Activated CD4-positive, alpha-beta memory T cell treated with anti-CD3 and anti-CD28 coated beads for 36 hours (primary cell): ENCODE measurements at regions not wholly inside any gene's neighbourhood (a gene's known extent, or its start where the extent isn't known, plus 50 kb on each side); places are given as distances from the start of the nearest gene placed in this dataset.
"Not testable (repeated sequence)": the region's sequence is repeated elsewhere in the genome, so short reads cannot be mapped to it uniquely, and the experiment has no call there.

Experiments used
- CTCF ChIA-PET: fragments of 350-600 bp; sonication (Branson Sonifier 250); formaldehyde crosslinking; loops from one replicate; lab custom pipeline; 2021; ENCODE audit warnings: antibody characterized with exemption, inconsistent platforms; lab: Charles Lee
- POLR2A ChIA-PET: fragments of 350-600 bp; sonication (Branson Sonifier 250); formaldehyde crosslinking; loops from one replicate; lab custom pipeline; 2021; ENCODE audit warnings: antibody characterized with exemption; lab: Charles Lee
- DNase-seq: peaks from one replicate; pipeline ENCODE4 v3.0.0-alpha.2; 2020
- H3K27ac Mint-ChIP-seq: one replicate; pipeline ENCODE4 v1.8.0; 2021; ENCODE audit warnings: mixed read lengths
- H3K27me3 Mint-ChIP-seq: one replicate; pipeline ENCODE4 v1.8.0; 2021; ENCODE audit warnings: mixed read lengths
- H3K36me3 Mint-ChIP-seq: one replicate; pipeline ENCODE4 v1.8.0; 2021; ENCODE audit warnings: mixed read lengths
- H3K4me1 Mint-ChIP-seq: one replicate; pipeline ENCODE4 v1.8.0; 2021; ENCODE audit warnings: low read depth, mixed read lengths
- H3K4me3 Mint-ChIP-seq: one replicate; pipeline ENCODE4 v1.8.0; 2021; ENCODE audit warnings: mild to moderate bottlenecking, mixed read lengths
- H3K9me3 Mint-ChIP-seq: one replicate; pipeline ENCODE4 v1.8.0; 2021; ENCODE audit warnings: mixed read lengths
- intact Hi-C: fragments of 100-400 bp; cut with micrococcal nuclease; formaldehyde crosslinking; loops from one replicate; pipeline ENCODE4 v1.15.1; 2023

DNA sequence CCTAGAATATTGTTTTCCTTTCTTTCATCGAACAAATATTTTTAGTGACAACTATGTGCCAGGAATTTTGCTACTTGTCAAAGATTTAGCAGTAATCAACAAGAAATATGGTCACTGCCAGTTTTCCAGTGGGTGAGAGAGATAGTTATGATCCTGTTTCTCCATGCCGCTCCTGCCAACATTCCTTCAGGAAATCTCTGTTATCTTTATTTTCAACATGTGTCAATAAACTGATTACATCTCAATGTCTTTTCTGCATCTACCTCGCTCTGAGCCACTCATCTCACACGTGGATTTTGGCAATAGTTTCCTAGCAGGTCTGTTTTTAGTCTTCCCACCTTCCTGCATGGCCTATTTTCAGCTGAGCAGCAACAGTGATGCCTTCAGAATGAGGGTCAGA, 650.0 kb upstream of the STXBP6 start:
- H3K4me3 Mint-ChIP-seq: no peak overlapping the region
- no peaks in the 10 kb centered on the region for H3K4me1 Mint-ChIP-seq
- H3K27me3 Mint-ChIP-seq: no peaks in the 10 kb centered on the region
- DNase-seq: no peak
- peaks cover 10% of the 10 kb centered on the region for H3K9me3 Mint-ChIP-seq
- CTCF ChIA-PET: no interaction called here
- H3K27ac Mint-ChIP-seq: no peak overlapping the region
- POLR2A ChIA-PET: no interaction called here
- intact Hi-C loops: no loop called here
- H3K36me3 Mint-ChIP-seq: no peaks in the 10 kb centered on the region

DNA sequence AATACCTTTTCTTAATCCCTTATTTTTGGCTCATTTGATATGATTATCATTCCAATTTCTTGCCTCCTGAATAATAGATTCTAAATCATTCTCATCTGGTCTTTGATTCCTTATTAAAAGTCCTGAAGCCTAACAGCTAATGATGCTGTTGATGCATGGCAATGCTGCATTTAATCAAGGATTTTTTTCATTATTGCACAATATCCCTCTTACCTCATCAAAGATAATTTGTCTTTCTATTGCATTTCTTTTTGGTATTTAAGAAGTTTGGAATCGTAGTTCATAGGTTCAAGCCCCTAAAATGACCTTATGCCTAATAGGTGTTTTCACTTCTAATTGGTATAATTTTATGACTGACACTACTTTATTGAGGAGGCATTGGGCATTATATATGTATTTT, 648.2 kb upstream of the STXBP6 start:
- Mint-ChIP-seq H3K27ac (no peak overlapping the region), H3K9me3 (peaks cover 13% of the 10 kb centered on the region), H3K4me3 (no peak overlapping the region), H3K4me1 (no peaks in the 10 kb centered on the region), H3K27me3 (no peaks in the 10 kb centered on the region), H3K36me3 (no peaks in the 10 kb centered on the region)
- POLR2A ChIA-PET: no interaction called here
- intact Hi-C loops: no loop called here
- DNase-seq: no peak
- CTCF ChIA-PET: no interaction called here

DNA sequence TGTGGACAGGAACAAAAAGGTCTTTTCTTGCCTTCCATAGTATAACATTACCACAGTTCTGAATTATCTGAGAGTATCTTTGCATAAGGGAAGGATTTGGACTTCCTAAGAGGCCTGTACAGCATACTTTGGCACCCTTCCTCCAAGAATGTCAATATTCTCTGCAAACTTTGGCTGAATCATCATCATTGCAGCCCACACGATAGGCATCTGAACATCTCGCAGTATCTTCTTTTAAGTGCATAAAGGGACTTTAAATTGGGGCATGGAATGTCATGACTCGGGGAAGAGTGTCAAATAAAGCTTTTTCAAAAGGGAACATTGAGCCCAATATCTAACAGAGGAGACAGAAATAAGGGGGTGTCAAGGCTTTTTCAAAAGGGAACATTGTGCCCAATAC, 646.2 kb upstream of the STXBP6 start:
- Mint-ChIP-seq H3K36me3 (no peaks in the 10 kb centered on the region), H3K4me1 (no peaks in the 10 kb centered on the region), H3K4me3 (no peak overlapping the region), H3K27me3 (no peaks in the 10 kb centered on the region), H3K9me3 (peaks cover 16% of the 10 kb centered on the region), H3K27ac (no peak overlapping the region)
- intact Hi-C loops: no loop called here
- POLR2A ChIA-PET: no interaction called here
- CTCF ChIA-PET: no interaction called here
- no peak for DNase-seq

DNA sequence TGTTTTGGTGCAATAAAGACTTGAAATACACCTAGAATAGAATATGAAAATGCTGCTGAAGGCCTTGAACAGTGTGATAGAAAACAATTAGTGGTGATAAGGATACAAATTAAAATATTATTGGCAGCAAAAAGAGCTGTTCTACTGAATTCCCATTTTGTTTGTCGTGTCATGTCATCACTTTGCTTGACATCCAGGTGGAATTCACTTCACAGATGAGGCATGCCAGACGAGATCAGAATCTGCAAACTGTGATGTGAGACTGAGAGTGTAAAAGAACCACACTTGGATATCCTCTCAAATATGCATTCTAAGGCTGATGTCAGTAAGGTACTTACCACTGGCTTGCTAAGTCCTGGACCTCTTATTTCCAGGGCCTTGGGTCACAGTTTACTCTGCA, 635.1 kb upstream of the STXBP6 start:
- Mint-ChIP-seq H3K27ac (no peak overlapping the region), H3K4me1 (no peaks in the 10 kb centered on the region), H3K36me3 (no peaks in the 10 kb centered on the region), H3K9me3 (peaks cover 15% of the 10 kb centered on the region), H3K4me3 (no peak overlapping the region), H3K27me3 (no peaks in the 10 kb centered on the region)
- DNase-seq: no peak
- ChIA-PET POLR2A (no interaction called here), CTCF (no interaction called here)
- intact Hi-C loops: no loop called here

DNA sequence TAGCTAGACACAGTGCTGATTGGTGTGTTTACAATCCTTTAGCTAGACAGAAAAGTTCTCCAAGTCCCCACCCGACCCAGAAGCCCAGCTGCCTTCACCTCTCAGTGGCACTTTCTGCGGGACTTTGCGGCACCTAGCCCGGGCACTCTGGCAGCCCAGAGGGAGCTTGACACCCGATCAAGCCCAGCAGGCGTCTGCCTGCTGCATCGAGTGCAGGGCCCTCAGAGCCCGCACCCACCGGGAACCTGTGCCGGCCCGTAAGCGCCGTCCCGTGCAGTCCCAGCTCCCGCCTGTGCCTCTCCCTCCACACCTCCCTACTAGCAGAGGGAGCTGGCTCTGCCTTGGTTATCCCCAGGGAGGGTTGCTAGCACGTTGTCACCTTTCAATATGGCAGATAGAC, 631.0 kb upstream of the STXBP6 start:
- Mint-ChIP-seq H3K4me3 (no peak overlapping the region), H3K27ac (no peak overlapping the region), H3K36me3 (no peaks in the 10 kb centered on the region), H3K4me1 (no peaks in the 10 kb centered on the region), H3K9me3 (peaks cover 20% of the 10 kb centered on the region), H3K27me3 (no peaks in the 10 kb centered on the region)
- ChIA-PET POLR2A (no interaction called here), CTCF (no interaction called here)
- intact Hi-C loops: no loop called here
- DNase-seq: no peak

DNA sequence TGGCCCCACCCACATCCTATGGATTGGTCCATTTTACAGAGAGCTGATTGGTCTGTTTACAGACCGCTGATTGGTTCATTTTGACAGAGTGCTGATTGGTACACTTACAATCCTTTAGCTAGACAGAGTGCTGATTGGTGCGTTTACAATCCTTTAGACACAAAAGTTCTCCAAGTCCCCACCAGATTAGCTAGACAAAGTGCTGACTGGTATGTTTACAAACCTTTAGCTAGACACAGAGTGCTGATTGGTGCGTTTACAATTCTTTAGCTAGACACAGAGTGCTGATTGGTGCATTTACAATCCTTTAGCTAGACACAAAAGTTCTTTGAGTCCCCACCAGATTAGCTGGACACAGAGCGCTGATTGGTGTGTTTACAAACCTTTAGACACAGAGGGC, 630.6 kb upstream of the STXBP6 start:
- peaks cover 16% of the 10 kb centered on the region for H3K9me3 Mint-ChIP-seq
- H3K27me3 Mint-ChIP-seq, intact Hi-C loops, H3K4me1 Mint-ChIP-seq, POLR2A ChIA-PET, DNase-seq, H3K36me3 Mint-ChIP-seq, CTCF ChIA-PET, H3K27ac Mint-ChIP-seq, H3K4me3 Mint-ChIP-seq: not testable (repeated sequence)

DNA sequence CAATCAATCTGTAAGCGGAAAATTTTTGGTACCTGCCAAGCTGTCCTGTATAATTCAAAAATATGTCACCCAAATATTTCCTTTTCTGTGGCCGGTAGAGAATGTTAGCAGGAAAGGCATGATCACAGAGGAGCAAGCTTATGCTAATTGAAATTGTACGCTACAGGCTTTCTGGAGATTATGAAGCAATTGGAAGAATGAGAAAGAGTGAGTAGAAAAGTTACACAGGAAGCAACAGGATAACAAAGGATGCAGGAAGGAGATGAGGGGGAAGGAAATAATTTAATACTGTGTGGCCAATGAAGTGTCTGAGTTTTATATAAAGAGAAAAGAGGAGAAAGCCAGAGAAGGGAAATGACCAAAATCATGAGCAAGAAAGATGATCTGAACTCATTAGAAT, 627.2 kb upstream of the STXBP6 start:
- CTCF ChIA-PET: no interaction called here
- intact Hi-C loops: no loop called here
- no peak overlapping the region for H3K4me3 Mint-ChIP-seq
- no peak for DNase-seq
- H3K9me3 Mint-ChIP-seq: peaks cover 15% of the 10 kb centered on the region
- POLR2A ChIA-PET: no interaction called here
- H3K36me3 Mint-ChIP-seq: no peaks in the 10 kb centered on the region
- H3K4me1 Mint-ChIP-seq: no peaks in the 10 kb centered on the region
- no peaks in the 10 kb centered on the region for H3K27me3 Mint-ChIP-seq
- no peak overlapping the region for H3K27ac Mint-ChIP-seq

DNA sequence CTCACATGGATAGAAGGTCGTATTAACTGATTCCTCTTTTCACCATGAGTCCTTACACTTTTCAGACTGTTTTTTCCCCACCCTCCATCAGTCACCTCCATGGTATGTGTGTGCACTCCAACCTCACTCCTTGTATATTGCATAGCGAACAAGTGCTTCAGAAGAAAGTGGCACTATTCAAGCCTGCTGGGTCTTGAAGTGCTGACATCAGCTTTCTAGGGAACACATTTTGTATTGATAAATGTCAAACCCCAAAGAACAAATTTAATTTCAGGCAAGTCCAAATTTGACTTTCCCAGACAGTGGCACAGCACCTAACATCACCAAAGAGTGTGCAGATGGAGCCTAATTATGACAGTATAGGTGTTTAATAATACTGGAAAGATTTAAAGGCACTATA, 617.4 kb upstream of the STXBP6 start:
- Mint-ChIP-seq H3K27me3 (no peaks in the 10 kb centered on the region), H3K9me3 (peaks cover 15% of the 10 kb centered on the region), H3K27ac (no peak overlapping the region), H3K4me3 (no peak overlapping the region), H3K36me3 (no peaks in the 10 kb centered on the region), H3K4me1 (no peaks in the 10 kb centered on the region)
- CTCF ChIA-PET: no interaction called here
- intact Hi-C loops: no loop called here
- no peak for DNase-seq
- POLR2A ChIA-PET: no interaction called here

DNA sequence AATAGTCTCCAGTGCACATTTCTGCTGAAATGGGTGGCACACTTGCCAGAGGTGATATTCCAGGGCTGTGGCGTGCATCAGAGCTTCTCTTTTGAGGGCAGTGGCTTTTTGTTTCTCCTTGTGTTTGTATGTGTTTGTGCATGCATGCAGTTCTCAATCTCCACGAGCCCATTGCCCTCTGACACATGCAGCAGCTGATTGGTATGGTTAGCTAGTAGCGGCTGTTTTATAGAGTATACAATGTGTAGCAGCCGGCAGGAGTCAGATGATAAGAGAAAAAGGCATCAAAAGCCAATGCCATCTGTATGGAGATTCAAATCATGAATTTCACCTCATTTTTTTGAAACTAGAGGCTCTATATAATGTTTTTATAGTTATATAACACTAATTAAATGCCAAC, 616.9 kb upstream of the STXBP6 start:
- H3K36me3 Mint-ChIP-seq: no peaks in the 10 kb centered on the region
- no peak overlapping the region for H3K27ac Mint-ChIP-seq
- ChIA-PET CTCF (no interaction called here), POLR2A (no interaction called here)
- H3K4me1 Mint-ChIP-seq: no peaks in the 10 kb centered on the region
- DNase-seq: no peak
- H3K9me3 Mint-ChIP-seq: peaks cover 15% of the 10 kb centered on the region
- no peak overlapping the region for H3K4me3 Mint-ChIP-seq
- no peaks in the 10 kb centered on the region for H3K27me3 Mint-ChIP-seq
- intact Hi-C loops: no loop called here

DNA sequence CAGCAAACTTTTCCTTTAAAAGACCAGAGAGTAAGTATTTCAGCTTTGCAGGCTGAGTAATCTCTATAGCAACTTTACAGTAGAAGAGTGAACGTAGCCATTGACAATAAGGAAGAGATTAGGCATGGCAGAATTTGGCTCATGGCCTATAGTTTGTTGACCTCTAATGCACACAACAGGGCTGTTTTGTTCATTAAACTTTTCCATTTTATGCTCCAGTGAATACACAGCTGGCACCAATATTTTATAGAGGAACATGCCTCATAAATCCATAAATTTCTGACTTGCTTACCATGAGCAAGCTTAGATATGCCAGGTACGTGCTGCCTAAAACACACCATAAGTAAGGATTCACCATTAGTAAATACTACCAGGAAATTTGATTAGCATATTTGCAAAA, 609.0 kb upstream of the STXBP6 start:
- POLR2A ChIA-PET: no interaction called here
- Mint-ChIP-seq H3K4me3 (no peak overlapping the region), H3K27me3 (no peaks in the 10 kb centered on the region), H3K27ac (no peak overlapping the region), H3K36me3 (no peaks in the 10 kb centered on the region), H3K9me3 (peaks cover 9% of the 10 kb centered on the region), H3K4me1 (no peaks in the 10 kb centered on the region)
- intact Hi-C loops: no loop called here
- CTCF ChIA-PET: no interaction called here
- DNase-seq: no peak

DNA sequence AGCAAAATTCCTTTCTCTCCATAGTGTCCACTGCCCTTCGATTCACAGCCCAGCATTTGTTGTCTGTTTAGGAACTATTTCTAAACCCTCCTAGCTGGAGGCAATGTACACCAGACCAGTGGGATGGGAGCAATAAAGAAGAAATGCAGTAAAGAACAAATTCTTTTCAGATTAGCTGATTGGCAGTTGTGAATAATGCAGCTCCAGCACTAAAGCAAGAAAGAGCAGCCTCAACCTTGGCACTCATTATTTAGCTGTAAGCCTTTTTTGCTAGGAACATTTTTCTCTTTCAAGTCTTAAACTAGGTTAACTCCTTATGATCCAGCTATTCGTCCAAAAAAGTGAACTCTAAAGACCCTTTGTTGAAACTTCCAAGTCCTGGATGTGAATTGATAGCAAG, 580.5 kb upstream of the STXBP6 start:
- H3K4me3 Mint-ChIP-seq: no peak overlapping the region
- no peak for DNase-seq
- no peak overlapping the region for H3K27ac Mint-ChIP-seq
- ChIA-PET POLR2A (no interaction called here), CTCF (no interaction called here)
- peaks cover 8% of the 10 kb centered on the region for H3K9me3 Mint-ChIP-seq
- no peaks in the 10 kb centered on the region for H3K36me3 Mint-ChIP-seq
- H3K4me1 Mint-ChIP-seq: no peaks in the 10 kb centered on the region
- H3K27me3 Mint-ChIP-seq: no peaks in the 10 kb centered on the region
- intact Hi-C loops: no loop called here

DNA sequence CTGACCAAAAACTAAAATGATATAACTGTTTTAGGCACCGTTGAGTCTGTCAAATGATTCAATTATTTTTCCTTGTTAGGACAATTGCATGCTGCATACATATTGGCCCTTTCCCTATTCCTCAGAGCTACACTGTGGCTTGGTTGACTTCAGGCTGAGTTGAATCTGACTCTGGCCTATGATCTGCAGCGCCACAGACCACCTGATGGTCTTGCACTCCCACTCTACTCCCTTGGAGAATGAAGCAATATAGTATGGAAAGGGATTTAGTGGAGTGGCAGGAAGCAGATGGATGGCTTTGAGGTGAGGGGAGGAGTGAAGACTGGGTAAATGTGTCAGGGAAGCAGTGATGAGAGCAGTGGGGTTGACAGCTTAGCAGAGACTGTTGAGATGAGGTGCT, 579.0 kb upstream of the STXBP6 start:
- CTCF ChIA-PET: no interaction called here
- DNase-seq: no peak
- no peak overlapping the region for H3K27ac Mint-ChIP-seq
- H3K27me3 Mint-ChIP-seq: no peaks in the 10 kb centered on the region
- POLR2A ChIA-PET: no interaction called here
- no peak overlapping the region for H3K4me3 Mint-ChIP-seq
- intact Hi-C loops: no loop called here
- no peaks in the 10 kb centered on the region for H3K36me3 Mint-ChIP-seq
- peaks cover 8% of the 10 kb centered on the region for H3K9me3 Mint-ChIP-seq
- no peaks in the 10 kb centered on the region for H3K4me1 Mint-ChIP-seq

DNA sequence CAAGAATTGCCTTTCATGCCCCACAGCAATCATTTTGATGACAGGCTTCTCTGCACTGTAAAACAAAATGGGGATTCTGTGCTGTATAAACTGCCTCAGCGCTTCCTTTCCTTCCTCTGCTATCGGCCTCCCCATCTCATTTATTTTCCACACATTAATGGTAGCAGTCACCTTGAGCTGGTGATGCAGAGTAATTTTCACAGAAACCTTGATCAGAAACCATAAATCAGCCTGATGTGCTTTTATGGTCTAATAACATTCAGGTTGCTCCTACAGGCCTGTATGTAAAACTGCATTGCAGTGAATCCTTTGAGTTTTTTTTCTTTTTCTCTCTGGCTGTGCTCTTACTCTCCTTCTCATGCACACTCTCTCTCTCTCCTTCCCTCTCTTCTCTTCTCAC, 578.4 kb upstream of the STXBP6 start:
- DNase-seq: no peak
- Mint-ChIP-seq H3K27me3 (no peaks in the 10 kb centered on the region), H3K36me3 (no peaks in the 10 kb centered on the region), H3K4me3 (no peak overlapping the region), H3K27ac (no peak overlapping the region), H3K9me3 (peaks cover 8% of the 10 kb centered on the region), H3K4me1 (no peaks in the 10 kb centered on the region)
- ChIA-PET POLR2A (no interaction called here), CTCF (no interaction called here)
- intact Hi-C loops: no loop called here

DNA sequence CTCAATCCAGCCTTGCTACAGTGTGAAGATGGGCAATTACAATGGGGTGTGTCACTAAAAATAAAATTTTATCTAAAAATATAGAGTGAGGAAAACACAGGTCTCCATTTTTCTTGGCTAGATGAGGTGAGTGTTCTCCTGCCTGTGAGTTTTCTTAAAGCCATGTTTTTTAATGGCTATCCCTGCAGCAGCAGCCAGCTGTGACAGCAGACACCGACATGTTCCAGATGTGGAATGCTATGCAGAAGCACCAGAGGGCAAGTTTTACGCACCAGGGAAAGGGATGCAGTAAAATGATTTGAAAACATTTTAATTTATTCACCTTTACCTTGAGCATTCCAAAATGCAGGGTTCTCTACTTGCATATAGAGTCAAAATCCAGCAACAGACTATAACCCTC, 577.0 kb upstream of the STXBP6 start:
- CTCF ChIA-PET: no interaction called here
- DNase-seq: no peak
- intact Hi-C loops: no loop called here
- no peaks in the 10 kb centered on the region for H3K27me3 Mint-ChIP-seq
- H3K36me3 Mint-ChIP-seq: no peaks in the 10 kb centered on the region
- peaks cover 12% of the 10 kb centered on the region for H3K9me3 Mint-ChIP-seq
- no peak overlapping the region for H3K4me3 Mint-ChIP-seq
- POLR2A ChIA-PET: no interaction called here
- no peak overlapping the region for H3K27ac Mint-ChIP-seq
- H3K4me1 Mint-ChIP-seq: no peaks in the 10 kb centered on the region
